ENCODE measurements at regions not wholly inside any gene's neighbourhood (a gene's known extent, or its start where the extent isn't known, plus 50 kb on each side); places are given as distances from the start of the nearest gene placed in this dataset.
A peak's percentile ranks its signal among the peaks of the same experiment; 100 is the strongest.

- no peak for DNase-seq
Observed at GRCh38 chr12:58270966-58271705, 329.8 kb downstream of the ATP23 start.

- DNase-seq: no peak
Observed at GRCh38 chr12:58272461-58272860, 331.1 kb downstream of the ATP23 start.

- no peak for DNase-seq
Observed at GRCh38 chr12:58277231-58277630, 335.9 kb downstream of the ATP23 start.

- no peak for DNase-seq
Observed at GRCh38 chr12:58283553-58283952, 342.2 kb downstream of the ATP23 start.

GRCh38 chr12:58285551-58285950, 344.2 kb downstream of the ATP23 start:
- no peak for DNase-seq

GRCh38 chr12:58286353-58286752, 345.0 kb downstream of the ATP23 start:
- DNase-seq: no peak

GRCh38 chr12:58288190-58288589, 346.8 kb downstream of the ATP23 start:
- DNase-seq: no peak

- DNase-seq: no peak
Observed at GRCh38 chr12:58291106-58291505, 349.7 kb downstream of the ATP23 start.

- DNase-seq: no peak
Observed at GRCh38 chr12:58293308-58293982, 352.1 kb downstream of the ATP23 start.

- no peak for DNase-seq
Observed at GRCh38 chr12:58295268-58295667, 353.9 kb downstream of the ATP23 start.

GRCh38 chr12:58296863-58297262, 355.5 kb downstream of the ATP23 start:
- DNase-seq: no peak

GRCh38 chr12:58298803-58299202, 357.4 kb downstream of the ATP23 start:
- no peak for DNase-seq

GRCh38 chr12:58299371-58299770, 358.0 kb downstream of the ATP23 start:
- DNase-seq: no peak

- DNase-seq: no peak
Observed at GRCh38 chr12:58301038-58301729, 359.8 kb downstream of the ATP23 start.

GRCh38 chr12:58301730-58302122, 360.4 kb downstream of the ATP23 start:
- no peak for DNase-seq

- DNase-seq: no peak
Observed at GRCh38 chr12:58302487-58303011, 361.2 kb downstream of the ATP23 start.

GRCh38 chr12:58306266-58307000, 365.1 kb downstream of the ATP23 start:
- no peak for DNase-seq

GRCh38 chr12:58309806-58310205, 368.4 kb downstream of the ATP23 start:
- DNase-seq: no peak

GRCh38 chr12:58310368-58310767, 369.0 kb downstream of the ATP23 start:
- DNase-seq: no peak

GRCh38 chr12:58310809-58311622, 369.6 kb downstream of the ATP23 start:
- DNase-seq: peak; percentile 18

GRCh38 chr12:58313091-58313855, 371.9 kb downstream of the ATP23 start:
- DNase-seq: no peak

All from T1000 (cell line).